SK-N-SH (cell line): ENCODE measurements at regions not wholly inside any gene's neighbourhood (a gene's known extent, or its start where the extent isn't known, plus 50 kb on each side); places are given as distances from the start of the nearest gene placed in this dataset.
A peak's percentile ranks its signal among the peaks of the same experiment; 100 is the strongest.

Source experiments
- CTCF ChIA-PET: fragments of 300-600, 350-600 bp; formaldehyde crosslinking; extraction: SDS; loops from one replicate; lab custom pipeline; 2021; lab: Yijun Ruan, JAX
- POLR2A ChIA-PET: fragments of 350-600 bp; sonication (Branson Sonifier 250); formaldehyde crosslinking; extraction: SDS; loops from one replicate; lab custom pipeline; 2020; ENCODE audit warnings: antibody characterized with exemption, inconsistent platforms; lab: Yijun Ruan, JAX
- DNase-seq: peaks from one replicate; pipeline ENCODE4 v3.0.0; 2012
- H2AFZ ChIP-seq: fragments of 200-600 bp; sonication (generic); 2 replicates; pipeline ENCODE4 v1.8.1; 2016; ENCODE audit warnings: antibody characterized with exemption, mild to moderate bottlenecking, low read depth
- H3F3A ChIP-seq: fragments of 200-600 bp; sonication (generic); replicated peaks from 2 replicates; pipeline ENCODE3; 2016; ENCODE audit warnings: antibody characterized with exemption, mild to moderate bottlenecking; ENCODE audit not compliant: insufficient read depth
- H3K27ac ChIP-seq, 2 experiments: fragments of 200-500 bp in 1 of 2; fragments of 200-600 bp in 1 of 2; sonication (Bioruptor generic) in 1 of 2; sonication (generic), shearing (Covaris generic) in 1 of 2; 2 replicates each; pipeline versions ENCODE4 v1.5.1 to v1.6.1; 2014 to 2016; ENCODE audit warnings: low read depth in 2 of 2, inconsistent platforms in 1 of 2, low read length in 1 of 2, mild to moderate bottlenecking in 1 of 2, mixed read lengths in 1 of 2
- H3K27me3 ChIP-seq: fragments of 200-600 bp; sonication (generic), shearing (Covaris generic); 2 replicates; pipeline ENCODE4 v1.6.1; 2016; ENCODE audit warnings: mixed run types; ENCODE audit not compliant: insufficient read depth
- H3K36me3 ChIP-seq, 2 experiments: fragments of 200-500 bp in 1 of 2; fragments of 200-600 bp in 1 of 2; sonication (Bioruptor generic) in 1 of 2; sonication (generic) in 1 of 2; replicated peaks in 1 of 2; 2 replicates each; pipeline versions ENCODE3 to v1.5.1; 2014 to 2016; ENCODE audit warnings: low read length in 1 of 2, mild to moderate bottlenecking in 1 of 2; ENCODE audit not compliant: insufficient read depth in 2 of 2, control insufficient read depth in 1 of 2
- H3K4me1 ChIP-seq, 2 experiments: fragments of 200-500 bp in 1 of 2; fragments of 200-600 bp in 1 of 2; sonication (Bioruptor generic) in 1 of 2; sonication (generic), shearing (Covaris generic) in 1 of 2; 2 replicates each; pipeline versions ENCODE4 v1.5.1 to v1.6.1; 2014 to 2016; ENCODE audit warnings: low read depth in 1 of 2, low read length in 1 of 2, mixed run types in 1 of 2; ENCODE audit not compliant: insufficient read depth in 2 of 2, control insufficient read depth in 1 of 2
- H3K4me2 ChIP-seq: fragments of 200-600 bp; sonication (generic), shearing (Covaris generic); 2 replicates; pipeline ENCODE4 v1.6.1; 2017; ENCODE audit warnings: mixed run types
- H3K4me3 ChIP-seq, 2 experiments: fragments of 200-500 bp in 1 of 2; fragments of 200-600 bp in 1 of 2; sonication (Bioruptor generic) in 1 of 2; sonication (generic), shearing (Covaris generic) in 1 of 2; 2 replicates each; pipeline versions ENCODE4 v1.5.1 to v1.8.1; 2014 to 2016; ENCODE audit warnings: low read depth in 2 of 2, inconsistent platforms in 1 of 2, low read length in 1 of 2, mild to moderate bottlenecking in 1 of 2, mixed read lengths in 1 of 2, moderate library complexity in 1 of 2
- H3K79me2 ChIP-seq: fragments of 200-600 bp; sonication (generic); 2 replicates; pipeline ENCODE4 v1.8.1; 2017; ENCODE audit warnings: mild to moderate bottlenecking; ENCODE audit not compliant: insufficient read depth
- H3K9ac ChIP-seq: fragments of 200-600 bp; sonication (generic); 2 replicates; pipeline ENCODE4 v1.6.1; 2017; ENCODE audit warnings: mixed run types
- H3K9me2 ChIP-seq: fragments of 200-600 bp; sonication (generic); 2 replicates; pipeline ENCODE4 v1.6.1; 2017; ENCODE audit warnings: mixed run types
- H3K9me3 ChIP-seq: fragments of 200-600 bp; sonication (generic); 2 replicates; pipeline ENCODE4 v1.6.1; 2017; ENCODE audit warnings: mixed run types, mild to moderate bottlenecking, moderate library complexity
- H4K20me1 ChIP-seq: fragments of 200-600 bp; sonication (generic); 2 replicates; pipeline ENCODE4 v1.6.1; 2017; ENCODE audit warnings: mild to moderate bottlenecking, mixed run types; ENCODE audit not compliant: insufficient read depth
- CHD2 ChIP-seq: fragments of 150-350 bp; IDR thresholded peaks from 2 replicates; pipeline ENCODE4 v1.6.1; 2018; ENCODE audit warnings: low read length; ENCODE audit not compliant: partially characterized antibody
- EZH2phosphoT487 ChIP-seq: fragments of 200-600 bp; sonication (generic); IDR thresholded peaks from 2 replicates; pipeline ENCODE4 v1.6.1; 2017; ENCODE audit warnings: low read depth, mixed run types, mild to moderate bottlenecking, antibody characterized with exemption, moderate library complexity, borderline replicate concordance
- FOSL2 ChIP-seq: IDR thresholded peaks from 2 replicates; pipeline ENCODE4 v1.4.0; 2012; ENCODE audit warnings: low read depth, mild to moderate bottlenecking, moderate library complexity, borderline replicate concordance
- FOXJ3 ChIP-seq: sonication (generic); formaldehyde crosslinking; IDR thresholded peaks from 2 replicates; pipeline ENCODE4 v1.5.1; 2020; ENCODE audit warnings: mild to moderate bottlenecking, missing genetic modification reagents
- FOXM1 ChIP-seq: IDR thresholded peaks from 2 replicates; pipeline ENCODE4 v1.4.0; 2012; ENCODE audit warnings: low read depth, mild to moderate bottlenecking
- GABPA ChIP-seq: IDR thresholded peaks from 2 replicates; pipeline ENCODE4 v1.4.0; 2012; ENCODE audit warnings: low read depth, mild to moderate bottlenecking
- GATA2 ChIP-seq: sonication (generic); formaldehyde crosslinking; IDR thresholded peaks from 2 replicates; pipeline ENCODE4 v1.5.0; 2020; ENCODE audit warnings: mild to moderate bottlenecking, missing genetic modification reagents
- MEF2A ChIP-seq: IDR thresholded peaks from 2 replicates; pipeline ENCODE4 v1.4.0; 2012; ENCODE audit warnings: low read depth, borderline replicate concordance
- MXI1 ChIP-seq: IDR thresholded peaks from 2 replicates; pipeline ENCODE4 v1.6.1; 2012; ENCODE audit warnings: mild to moderate bottlenecking, low read depth, low read length, improper control_type of control experiment
- POLR2AphosphoS5 ChIP-seq: IDR thresholded peaks from 2 replicates; pipeline ENCODE4 v1.6.1; 2012; ENCODE audit warnings: low read depth, low read length
- RXRA ChIP-seq: IDR thresholded peaks from 2 replicates; pipeline ENCODE4 v1.4.0; 2012; ENCODE audit warnings: low read depth, mild to moderate bottlenecking, borderline replicate concordance
- SIN3A ChIP-seq: IDR thresholded peaks from 2 replicates; pipeline ENCODE4 v1.6.1; 2012; ENCODE audit warnings: low read depth, mild to moderate bottlenecking, low read length, moderate library complexity, borderline replicate concordance
- SMC3 ChIP-seq: IDR thresholded peaks from 2 replicates; pipeline ENCODE4 v1.6.1; 2012; ENCODE audit warnings: low read depth, low read length, improper control_type of control experiment
- TAF1 ChIP-seq: IDR thresholded peaks from 2 replicates; pipeline ENCODE4 v1.6.1; 2012; ENCODE audit warnings: low read depth, mild to moderate bottlenecking, low read length, moderate library complexity, borderline replicate concordance
- TCF12 ChIP-seq: IDR thresholded peaks from 2 replicates; pipeline ENCODE4 v1.4.0; 2012
- TEAD4 ChIP-seq: IDR thresholded peaks from 2 replicates; pipeline ENCODE4 v1.4.0; 2012; ENCODE audit warnings: mild to moderate bottlenecking, borderline replicate concordance; ENCODE audit not compliant: insufficient read depth
- YY1 ChIP-seq: IDR thresholded peaks from 2 replicates; pipeline ENCODE4 v1.4.0; 2012; ENCODE audit warnings: low read depth, mild to moderate bottlenecking
- WGBS: methylation state at CpG from one replicate; pipeline ENCODE4 v1.1.6; 2017; ENCODE audit warnings: low lambda C conversion rate; 5-methylcytosine and 5-hydroxymethylcytosine counted together
- TF ChIP-seq, protein P1 (sequence below): IDR thresholded peaks from 2 replicates; pipeline ENCODE4 v1.4.0; 2012; ENCODE audit warnings: low read depth
- TF ChIP-seq, protein P2 (sequence below): IDR thresholded peaks from 2 replicates; pipeline ENCODE4 v1.4.0; 2012; ENCODE audit warnings: low read depth, borderline replicate concordance
- TF ChIP-seq, protein P3 (sequence below): IDR thresholded peaks from 2 replicates; pipeline ENCODE4; 2012

GRCh38 chr4:128725405-128726055 lies 84.0 kb upstream of the JADE1 start:
- CTCF ChIA-PET = interaction anchor here (0.6 to 0.8 kb wide), 3 partner anchors 23 to 415 kb away, joined by 3 read pairs; no protein-coding TSS in a partner anchor
- no peak overlapping the region for H3K9ac ChIP-seq
- H3K27me3 ChIP-seq = no peaks in the 10 kb centered on the region
- no peaks in the 10 kb centered on the region for H3K79me2 ChIP-seq
- no peaks in the 10 kb centered on the region for H4K20me1 ChIP-seq
- H3K9me3 ChIP-seq = no peaks in the 10 kb centered on the region
- no peak for DNase-seq
- H3K27ac ChIP-seq = no peak overlapping the region
- 36% methylated on average over 3 of the region's 3 CpGs for WGBS
- no peaks in the 10 kb centered on the region for H3K9me2 ChIP-seq
- 0 out of 2 replicates have a peak overlapping the region, but pooled peaks have one; percentile 55 for H2AFZ ChIP-seq
- no peak overlapping the region for H3K4me3 ChIP-seq
- H3K36me3 ChIP-seq = no peaks in the 10 kb centered on the region
- H3F3A ChIP-seq = peaks cover 3% of the 10 kb centered on the region
- no peaks in the 10 kb centered on the region for H3K4me1 ChIP-seq
- no peak overlapping the region for H3K4me2 ChIP-seq
- POLR2A ChIA-PET = no interaction called here
- TF ChIP-seq GABPA (no peak), TAF1 (no peak), YY1 (no peak), SIN3A (no peak), MEF2A (no peak), TEAD4 (no peak), FOXJ3 (CRISPR knock-in tag) (no peak), GATA2 (CRISPR knock-in tag) (no peak), FOXM1 (no peak), SMC3 (no peak), FOSL2 (no peak), TCF12 (no peak), CHD2 (no peak), MXI1 (no peak), RXRA (no peak), EZH2phosphoT487 (no peak), POLR2AphosphoS5 (no peak)
- TF ChIP-seq, protein P1, sequence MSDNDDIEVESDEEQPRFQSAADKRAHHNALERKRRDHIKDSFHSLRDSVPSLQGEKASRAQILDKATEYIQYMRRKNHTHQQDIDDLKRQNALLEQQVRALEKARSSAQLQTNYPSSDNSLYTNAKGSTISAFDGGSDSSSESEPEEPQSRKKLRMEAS = no peak
- TF ChIP-seq, protein P2, sequence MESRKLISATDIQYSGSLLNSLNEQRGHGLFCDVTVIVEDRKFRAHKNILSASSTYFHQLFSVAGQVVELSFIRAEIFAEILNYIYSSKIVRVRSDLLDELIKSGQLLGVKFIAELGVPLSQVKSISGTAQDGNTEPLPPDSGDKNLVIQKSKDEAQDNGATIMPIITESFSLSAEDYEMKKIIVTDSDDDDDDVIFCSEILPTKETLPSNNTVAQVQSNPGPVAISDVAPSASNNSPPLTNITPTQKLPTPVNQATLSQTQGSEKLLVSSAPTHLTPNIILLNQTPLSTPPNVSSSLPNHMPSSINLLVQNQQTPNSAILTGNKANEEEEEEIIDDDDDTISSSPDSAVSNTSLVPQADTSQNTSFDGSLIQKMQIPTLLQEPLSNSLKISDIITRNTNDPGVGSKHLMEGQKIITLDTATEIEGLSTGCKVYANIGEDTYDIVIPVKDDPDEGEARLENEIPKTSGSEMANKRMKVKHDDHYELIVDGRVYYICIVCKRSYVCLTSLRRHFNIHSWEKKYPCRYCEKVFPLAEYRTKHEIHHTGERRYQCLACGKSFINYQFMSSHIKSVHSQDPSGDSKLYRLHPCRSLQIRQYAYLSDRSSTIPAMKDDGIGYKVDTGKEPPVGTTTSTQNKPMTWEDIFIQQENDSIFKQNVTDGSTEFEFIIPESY = no peak
- TF ChIP-seq, protein P3, sequence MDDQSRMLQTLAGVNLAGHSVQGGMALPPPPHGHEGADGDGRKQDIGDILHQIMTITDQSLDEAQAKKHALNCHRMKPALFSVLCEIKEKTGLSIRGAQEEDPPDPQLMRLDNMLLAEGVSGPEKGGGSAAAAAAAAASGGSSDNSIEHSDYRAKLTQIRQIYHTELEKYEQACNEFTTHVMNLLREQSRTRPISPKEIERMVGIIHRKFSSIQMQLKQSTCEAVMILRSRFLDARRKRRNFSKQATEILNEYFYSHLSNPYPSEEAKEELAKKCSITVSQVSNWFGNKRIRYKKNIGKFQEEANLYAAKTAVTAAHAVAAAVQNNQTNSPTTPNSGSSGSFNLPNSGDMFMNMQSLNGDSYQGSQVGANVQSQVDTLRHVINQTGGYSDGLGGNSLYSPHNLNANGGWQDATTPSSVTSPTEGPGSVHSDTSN = no peak
